A549 (cell line): ENCODE measurements at regions not wholly inside any gene's neighbourhood (a gene's known extent, or its start where the extent isn't known, plus 50 kb on each side); places are given as distances from the start of the nearest gene placed in this dataset.

Source experiments
- ATAC-seq, 2 experiments: fragments of 200-7000 bp in 1 of 2; fragments of >200 bp in 1 of 2; cut with Nextera tagmentation in 1 of 2; cut with Tn5 transposase in 1 of 2; 3 replicates each; pipeline versions ENCODE4 v1.8.0 to v1.9.1; 2018 to 2020; ENCODE audit warnings: mild to moderate bottlenecking in 1 of 2, moderate library complexity in 1 of 2
- CTCF ChIA-PET: fragments of 300-600 bp; sonication (Branson Sonifier 250); formaldehyde crosslinking; extraction: SDS; loops from one replicate; lab custom pipeline; 2021; ENCODE audit warnings: antibody characterized with exemption, inconsistent platforms; lab: Yijun Ruan, JAX
- POLR2A ChIA-PET: fragments of 350-600 bp; formaldehyde crosslinking; extraction: SDS; loops from one replicate; lab custom pipeline; 2021; ENCODE audit warnings: antibody characterized with exemption, inconsistent platforms; lab: Yijun Ruan, JAX
- DNase-seq, 2 experiments: peaks; one replicate each; pipeline versions ENCODE4 v3.0.0 to v3.0.0-alpha.2; 2011 to 2016; ENCODE audit warnings: low read depth in 1 of 2, low spot score in 1 of 2
- FAIRE-seq: peaks from 2 replicates; lab custom pipeline; 2011; peaks lifted over from hg19 to GRCh38; lab: Jason Lieb, UNC
- H3K27ac ChIP-seq, 2 experiments: fragments of >200 bp; sonication (Bioruptor Twin); formaldehyde crosslinking; 3 replicates each; pipeline ENCODE4 v1.5.1; 2016 to 2017
- H3K4me1 ChIP-seq: fragments of >200 bp; sonication (Bioruptor Twin); formaldehyde crosslinking; 3 replicates; pipeline ENCODE4 v1.6.1; 2016
- H3K4me2 ChIP-seq: fragments of >200 bp; sonication (Bioruptor Twin); formaldehyde crosslinking; 3 replicates; pipeline ENCODE4 v1.6.1; 2016
- H3K4me3 ChIP-seq: fragments of >200 bp; sonication (Bioruptor Twin); formaldehyde crosslinking; 3 replicates; pipeline ENCODE4 v1.5.1; 2016
- H3K9me3 ChIP-seq: fragments of >200 bp; sonication (Bioruptor Twin); formaldehyde crosslinking; 3 replicates; pipeline ENCODE4 v1.6.1; 2016
- CBX2 ChIP-seq: fragments of 200-600 bp; sonication (generic); IDR thresholded peaks from 2 replicates; pipeline ENCODE4 v1.6.1; 2016; ENCODE audit warnings: low read depth, mild to moderate bottlenecking, borderline replicate concordance
- CEBPB ChIP-seq, 2 experiments: fragments of >200 bp in 1 of 2; sonication (Bioruptor Twin) in 1 of 2; formaldehyde crosslinking in 1 of 2; IDR thresholded peaks; 2 replicates each; pipeline ENCODE4 v1.6.1; 2012 to 2016
- CTCF ChIP-seq: fragments of >200 bp; sonication (Bioruptor Twin); formaldehyde crosslinking; IDR thresholded peaks from 3 replicates; pipeline ENCODE4 v1.5.1; 2016
- EHF ChIP-seq: fragments of 250-450 bp; sonication (Bioruptor Pico); IDR thresholded peaks from 2 replicates; pipeline ENCODE4 v1.5.0; 2020; ENCODE audit warnings: mild to moderate bottlenecking
- EHMT2 ChIP-seq: fragments of 200-600 bp; sonication (generic); IDR thresholded peaks from 2 replicates; pipeline ENCODE4 v1.6.1; 2016; ENCODE audit warnings: antibody characterized with exemption, low read depth, mild to moderate bottlenecking, moderate library complexity
- ELK1 ChIP-seq: fragments of 150-350 bp; IDR thresholded peaks from 2 replicates; pipeline ENCODE4 v1.6.1; 2014; ENCODE audit warnings: low read depth, mild to moderate bottlenecking, low read length
- ESRRA ChIP-seq: fragments of 150-350 bp; IDR thresholded peaks from 2 replicates; pipeline ENCODE4 v1.6.1; 2014; ENCODE audit warnings: mild to moderate bottlenecking, low read length, borderline replicate concordance
- FOSB ChIP-seq: fragments of 250-450 bp; sonication (Bioruptor Pico); IDR thresholded peaks from 2 replicates; pipeline ENCODE4 v1.5.0; 2020; ENCODE audit warnings: mild to moderate bottlenecking, moderate library complexity
- FOSL2 ChIP-seq, 2 experiments: fragments of 450-650 bp in 1 of 2; fragments of >200 bp in 1 of 2; sonication (Bioruptor Twin) in 1 of 2; formaldehyde crosslinking; IDR thresholded peaks; 2 replicates each; pipeline versions ENCODE4 v1.5.0 to v1.6.1; 2016 to 2020; ENCODE audit warnings: mild to moderate bottlenecking in 1 of 2, moderate library complexity in 1 of 2
- FOXS1 ChIP-seq: fragments of 250-450 bp; sonication (Bioruptor Pico); IDR thresholded peaks from 2 replicates; pipeline ENCODE4 v1.5.0; 2020; ENCODE audit warnings: mild to moderate bottlenecking, moderate library complexity
- HDAC2 ChIP-seq: fragments of 200-600 bp; sonication (generic); IDR thresholded peaks from 2 replicates; pipeline ENCODE4 v1.6.1; 2016
- HES2 ChIP-seq: fragments of >200 bp; sonication (Bioruptor Twin); formaldehyde crosslinking; IDR thresholded peaks from 2 replicates; pipeline ENCODE4 v1.6.1; 2016
- HEYL ChIP-seq: fragments of 250-450 bp; sonication (Bioruptor Pico); IDR thresholded peaks from 2 replicates; pipeline ENCODE4 v1.8.0; 2021; ENCODE audit warnings: mild to moderate bottlenecking, moderate library complexity
- HMGXB4 ChIP-seq: fragments of 250-450 bp; sonication (Bioruptor Pico); IDR thresholded peaks from 2 replicates; pipeline ENCODE4 v1.5.0; 2021; ENCODE audit warnings: mild to moderate bottlenecking, moderate library complexity, borderline replicate concordance
- HOXB13 ChIP-seq: fragments of 250-450 bp; sonication (Bioruptor Pico); IDR thresholded peaks from 2 replicates; pipeline ENCODE4 v1.5.0; 2020; ENCODE audit warnings: low read depth, mild to moderate bottlenecking, moderate library complexity
- JUN ChIP-seq, 2 experiments: fragments of >200 bp; sonication (Bioruptor Twin); formaldehyde crosslinking; IDR thresholded peaks; 2 replicates in 1 of 2; 3 replicates in 1 of 2; pipeline ENCODE4 v1.6.1; 2016 to 2017
- MAFK ChIP-seq: fragments of 450-650 bp; IDR thresholded peaks from 2 replicates; pipeline ENCODE4 v1.6.1; 2014; ENCODE audit not compliant: partially characterized antibody
- MYC ChIP-seq: IDR thresholded peaks from 2 replicates; pipeline ENCODE4 v1.6.1; 2012; ENCODE audit warnings: mild to moderate bottlenecking, inconsistent platforms, low read length, improper control_type of control experiment, borderline replicate concordance
- NFE2L2 ChIP-seq: fragments of 150-350 bp; conservative IDR thresholded peaks from 2 replicates; pipeline ENCODE4 v1.6.1; 2014; ENCODE audit warnings: low read length
- RARB ChIP-seq: fragments of 250-450 bp; sonication (Bioruptor Pico); IDR thresholded peaks from 2 replicates; pipeline ENCODE4 v1.8.0; 2021; ENCODE audit warnings: mild to moderate bottlenecking, moderate library complexity
- RCOR1 ChIP-seq: fragments of 150-350 bp; IDR thresholded peaks from 2 replicates; pipeline ENCODE4 v1.6.1; 2014; ENCODE audit warnings: antibody characterized with exemption, low read length, low read depth
- SREBF2 ChIP-seq: fragments of 450-650 bp; IDR thresholded peaks from 2 replicates; pipeline ENCODE4 v1.6.1; 2014; ENCODE audit warnings: mild to moderate bottlenecking, moderate library complexity
- TFCP2L1 ChIP-seq: fragments of 250-450 bp; sonication (Bioruptor Pico); IDR thresholded peaks from 2 replicates; pipeline ENCODE4 v1.5.0; 2021; ENCODE audit warnings: mild to moderate bottlenecking
- ZFP36 ChIP-seq: fragments of 450-650 bp; IDR thresholded peaks from 2 replicates; pipeline ENCODE4 v1.6.1; 2014; ENCODE audit warnings: borderline replicate concordance; ENCODE audit not compliant: partially characterized antibody
- WGBS: methylation state at CpG from one replicate; pipeline ENCODE4 v1.1.6; 2017; ENCODE audit errors: missing lambda C conversion rate; 5-methylcytosine and 5-hydroxymethylcytosine counted together

- no peak for TF ChIP-seq RCOR1
- TF ChIP-seq SREBF2: no peak
- TF ChIP-seq MAFK: no peak
- TF ChIP-seq FOSB (CRISPR knock-in tag): no peak
- TF ChIP-seq RARB (CRISPR knock-in tag): no peak
Observed at GRCh38 chr13:85654227-85654626, 145.0 kb downstream of the SLITRK6 start (continued).

- CTCF ChIA-PET: no interaction called here
- 90% methylated on average over 3 of the region's 3 CpGs for WGBS
Observed at GRCh38 chr13:85653681-85654080, 145.5 kb downstream of the SLITRK6 start.

More at GRCh38 chr13:85653681-85654080, 145.5 kb downstream of the SLITRK6 start:
- H3K9me3 ChIP-seq: no peaks in the 10 kb centered on the region
- FAIRE-seq (no peak), DNase-seq (no peak), ATAC-seq (no peak)
- no peak overlapping the region for H3K4me2 ChIP-seq
- POLR2A ChIA-PET: no interaction called here
- no peaks in the 10 kb centered on the region for H3K4me1 ChIP-seq
- no peak overlapping the region for H3K4me3 ChIP-seq
- TF ChIP-seq FOSL2 (IDR thresholded peaks at IDR 0.05) (no peak), FOSL2 (CRISPR knock-in tag; IDR thresholded peaks at IDR 0.05) (no peak), HES2 (no peak), TFCP2L1 (CRISPR knock-in tag) (no peak), HMGXB4 (CRISPR knock-in tag) (no peak), CBX2 (no peak), HDAC2 (no peak), EHF (CRISPR knock-in tag) (no peak), ESRRA (no peak), NFE2L2 (no peak), MYC (no peak), ELK1 (no peak), HEYL (no peak), RCOR1 (no peak), ZFP36 (no peak), FOXS1 (CRISPR knock-in tag) (no peak), HOXB13 (CRISPR knock-in tag) (no peak), CTCF (no peak), CEBPB (IDR thresholded peaks at IDR 0.05) (no peak), JUN (IDR thresholded peaks at IDR 0.05) (no peak), EHMT2 (no peak)
- no peak overlapping the region for H3K27ac ChIP-seq
